ENCODE measurements at regions not wholly inside any gene's neighbourhood (a gene's known extent, or its start where the extent isn't known, plus 50 kb on each side); places are given as distances from the start of the nearest gene placed in this dataset.

- TF ChIP-seq POLR2AphosphoS5 (IDR thresholded peaks at IDR 0.05) (no peak), CTCF (IDR thresholded peaks at IDR 0.05) (no peak), EP300 (IDR thresholded peaks at IDR 0.05) (no peak), POLR2A (IDR thresholded peaks at IDR 0.05) (no peak)
These were observed 130.7 kb upstream of the ARID2 start for GRCh38 chr12:45598761-45599160.

Measured in gastroesophageal sphincter (tissue), 3 donors.